ENCODE measurements at regions not wholly inside any gene's neighbourhood (a gene's known extent, or its start where the extent isn't known, plus 50 kb on each side); places are given as distances from the start of the nearest gene placed in this dataset.

DNA sequence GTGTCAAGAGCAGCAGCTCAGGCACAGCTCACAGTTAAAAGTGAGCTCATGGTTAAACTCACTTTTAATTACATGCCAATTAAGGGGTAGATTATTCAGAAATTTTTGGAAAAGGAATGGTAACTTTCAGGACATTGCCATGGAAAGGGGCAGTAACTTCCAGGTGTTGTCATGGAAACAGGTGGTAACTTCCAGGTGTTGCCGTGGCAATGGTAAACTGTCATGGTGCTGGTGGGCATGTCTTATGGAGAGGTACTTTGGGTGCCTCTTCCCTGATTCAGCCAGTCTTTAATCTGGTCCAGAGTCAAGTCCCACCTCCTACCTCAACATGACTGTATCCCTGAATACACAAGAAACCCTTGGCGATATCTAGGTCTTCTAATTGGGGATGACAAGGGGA lies 223.2 kb upstream of the TAS2R1 start:
- TF ChIP-seq, protein P1, sequence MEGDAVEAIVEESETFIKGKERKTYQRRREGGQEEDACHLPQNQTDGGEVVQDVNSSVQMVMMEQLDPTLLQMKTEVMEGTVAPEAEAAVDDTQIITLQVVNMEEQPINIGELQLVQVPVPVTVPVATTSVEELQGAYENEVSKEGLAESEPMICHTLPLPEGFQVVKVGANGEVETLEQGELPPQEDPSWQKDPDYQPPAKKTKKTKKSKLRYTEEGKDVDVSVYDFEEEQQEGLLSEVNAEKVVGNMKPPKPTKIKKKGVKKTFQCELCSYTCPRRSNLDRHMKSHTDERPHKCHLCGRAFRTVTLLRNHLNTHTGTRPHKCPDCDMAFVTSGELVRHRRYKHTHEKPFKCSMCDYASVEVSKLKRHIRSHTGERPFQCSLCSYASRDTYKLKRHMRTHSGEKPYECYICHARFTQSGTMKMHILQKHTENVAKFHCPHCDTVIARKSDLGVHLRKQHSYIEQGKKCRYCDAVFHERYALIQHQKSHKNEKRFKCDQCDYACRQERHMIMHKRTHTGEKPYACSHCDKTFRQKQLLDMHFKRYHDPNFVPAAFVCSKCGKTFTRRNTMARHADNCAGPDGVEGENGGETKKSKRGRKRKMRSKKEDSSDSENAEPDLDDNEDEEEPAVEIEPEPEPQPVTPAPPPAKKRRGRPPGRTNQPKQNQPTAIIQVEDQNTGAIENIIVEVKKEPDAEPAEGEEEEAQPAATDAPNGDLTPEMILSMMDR (IDR thresholded peaks at IDR 0.05) = no peak
- no peak for TF ChIP-seq POLR2A (IDR thresholded peaks at IDR 0.05)

All from right lobe of liver (tissue), 4 donors.